ENCODE measurements at regions not wholly inside any gene's neighbourhood (a gene's known extent, or its start where the extent isn't known, plus 50 kb on each side); places are given as distances from the start of the nearest gene placed in this dataset.
"Not testable (repeated sequence)": the region's sequence is repeated elsewhere in the genome, so short reads cannot be mapped to it uniquely, and the experiment has no call there.

DNA sequence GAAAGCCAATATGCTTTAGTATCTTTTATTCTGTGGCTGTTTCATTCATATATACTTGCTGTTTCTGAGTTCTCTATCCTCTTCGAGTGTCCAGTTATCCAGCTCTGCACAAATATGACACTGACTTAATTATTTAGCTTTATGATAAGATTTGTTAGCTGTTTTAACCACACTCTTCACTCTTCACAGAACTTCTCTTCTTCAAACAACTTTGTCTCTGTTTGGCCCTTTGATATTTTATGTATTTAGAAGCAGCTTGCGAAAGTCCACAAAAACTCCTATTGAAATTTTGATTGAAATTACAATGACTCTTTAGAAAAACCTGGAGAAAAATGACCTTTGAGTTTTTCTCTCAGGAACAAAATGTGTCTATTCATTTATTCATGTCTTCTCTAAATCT, 407.0 kb downstream of the CPS1 start:
- DNase-seq = no peak

DNA sequence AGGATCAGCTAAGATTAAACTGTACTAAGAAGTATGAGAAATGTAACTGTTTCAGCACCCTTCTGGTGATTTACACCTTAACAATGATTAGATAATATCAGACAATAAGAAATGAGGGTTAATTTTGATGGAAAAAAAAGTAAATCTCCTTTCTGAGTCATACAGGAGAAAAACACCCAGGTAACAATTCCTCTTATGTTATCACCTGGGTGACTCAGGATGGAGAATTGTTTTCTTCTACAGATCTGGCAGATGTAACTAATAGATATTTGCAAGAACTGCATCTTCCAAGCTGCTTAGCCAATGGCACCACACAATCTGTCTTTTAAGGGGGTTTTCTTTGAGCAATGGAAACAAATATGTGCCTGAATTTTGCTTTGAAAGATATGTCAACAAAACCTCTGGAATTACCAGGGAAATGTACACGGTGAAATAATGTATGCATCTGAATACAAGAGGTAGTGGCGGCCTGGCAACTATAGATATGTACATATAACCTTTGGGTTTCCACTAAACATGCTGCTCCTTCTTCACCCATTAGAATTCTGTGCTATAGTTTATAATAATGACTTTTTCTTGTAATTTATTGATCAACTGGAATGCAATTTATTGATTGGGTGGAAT, 407.9 kb downstream of the CPS1 start:
- no peak for DNase-seq

DNA sequence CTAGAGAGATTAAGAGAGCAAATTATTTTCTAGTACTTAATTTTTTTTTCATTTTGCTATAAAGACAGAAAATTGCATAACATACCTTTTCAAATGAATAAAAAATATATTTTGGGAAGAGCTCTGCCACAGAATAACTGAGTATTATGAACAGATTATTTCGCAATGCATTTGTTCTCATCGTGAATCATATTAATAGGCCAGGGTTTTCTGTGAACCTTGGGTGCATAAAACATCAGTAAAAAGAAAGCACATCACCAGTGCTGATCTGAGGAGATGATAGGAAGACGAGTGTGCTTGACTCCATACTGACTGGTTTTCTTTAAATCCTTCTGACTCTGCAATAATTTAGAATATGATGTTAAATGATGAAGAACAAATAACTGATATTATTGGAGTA, 409.1 kb downstream of the CPS1 start:
- DNase-seq = no peak

DNA sequence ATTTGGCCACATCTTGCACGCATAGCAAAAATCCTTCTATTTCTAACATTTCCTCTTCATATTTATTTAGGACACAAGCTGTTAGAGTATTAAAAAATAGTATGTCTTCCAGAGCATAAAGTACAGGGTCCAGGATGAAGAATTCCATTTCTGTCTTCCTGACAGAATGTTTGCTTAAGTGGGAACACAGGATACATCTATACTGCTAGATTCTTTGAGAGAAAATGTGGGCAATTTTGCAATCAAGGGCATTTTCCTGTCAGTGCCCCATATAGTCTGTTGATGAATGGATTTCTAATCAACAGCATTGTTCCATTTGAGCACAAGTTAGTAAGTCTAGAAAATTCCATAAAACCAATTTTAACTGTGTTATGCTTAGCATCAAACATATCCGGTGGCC, 409.9 kb downstream of the CPS1 start:
- DNase-seq = no peak

DNA sequence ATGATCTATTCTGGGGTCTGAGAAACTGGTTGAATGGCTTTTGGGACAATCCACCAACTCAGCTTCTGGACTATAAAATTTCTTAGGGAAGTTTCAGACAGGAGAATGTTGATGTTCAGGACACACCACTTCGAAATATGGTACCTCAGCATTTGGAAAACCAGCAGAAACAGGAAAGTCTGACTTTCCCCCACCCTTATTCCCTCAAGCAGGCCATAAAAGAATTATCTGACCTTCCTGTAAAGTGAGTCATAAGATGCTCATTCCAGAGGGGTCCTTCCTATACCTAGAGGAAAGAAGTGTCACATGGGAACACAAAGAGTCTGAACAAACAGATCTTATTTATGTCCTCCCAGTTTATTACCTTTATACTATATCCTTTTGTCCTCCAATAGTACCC, 415.0 kb downstream of the CPS1 start:
- DNase-seq = no peak

DNA sequence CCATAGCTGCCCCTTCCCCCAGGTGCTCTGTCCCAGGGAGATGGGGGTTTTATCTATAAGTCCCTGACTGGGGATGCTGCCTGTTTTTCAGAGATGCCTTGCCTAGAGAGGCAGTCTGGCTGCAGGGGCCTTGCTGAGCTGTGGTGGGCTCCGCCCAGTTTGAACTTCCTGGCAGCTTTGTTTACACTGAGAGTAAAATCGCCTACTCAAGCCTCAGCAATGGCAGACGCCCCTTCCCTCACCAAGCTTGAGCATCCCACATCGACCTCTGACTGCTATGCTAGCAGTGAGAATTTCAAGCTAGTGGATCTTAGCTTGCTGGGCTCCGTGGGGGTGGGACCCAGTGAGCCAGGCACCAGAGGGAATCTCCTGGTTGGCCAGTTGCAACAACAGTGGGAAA, 430.4 kb downstream of the CPS1 start:
- DNase-seq = not testable (repeated sequence)

DNA sequence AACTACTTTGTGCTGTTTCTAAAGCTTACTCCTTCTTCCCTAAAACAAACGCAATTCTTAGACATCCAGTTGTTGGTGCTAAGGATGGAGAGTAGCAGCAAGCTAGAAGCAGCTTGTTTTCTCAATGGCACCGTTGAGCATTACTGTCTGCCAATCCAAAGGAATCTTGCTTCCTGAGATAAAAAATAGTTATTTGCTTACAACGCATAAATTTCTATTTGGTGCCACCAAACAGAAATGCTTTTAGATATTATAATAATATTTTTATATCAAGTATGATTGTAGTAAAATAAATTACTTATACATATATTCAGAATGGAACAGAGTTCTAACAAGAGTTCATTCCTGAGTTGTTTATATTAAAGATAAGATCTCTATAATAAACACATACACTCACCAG, 434.7 kb downstream of the CPS1 start:
- no peak for DNase-seq

DNA sequence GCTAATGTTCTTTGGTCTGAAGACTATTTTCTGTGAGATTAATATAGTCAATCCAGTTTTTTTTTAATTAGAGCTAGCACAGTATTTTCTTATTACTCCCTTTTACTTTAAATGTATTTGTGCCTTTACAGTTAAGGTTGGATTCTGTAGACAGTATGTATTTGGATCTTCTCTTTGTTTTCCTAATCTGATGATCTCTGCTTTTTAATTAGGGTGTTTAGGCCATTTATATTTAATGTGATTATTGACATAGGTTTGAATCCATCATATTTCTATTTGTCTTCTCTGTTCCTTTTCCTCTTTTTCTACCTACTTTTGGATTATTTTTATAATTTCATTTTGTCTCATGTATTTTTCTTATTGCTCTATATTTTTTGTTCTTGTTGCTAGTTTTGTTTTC, 437.7 kb downstream of the CPS1 start:
- DNase-seq = no peak

DNA sequence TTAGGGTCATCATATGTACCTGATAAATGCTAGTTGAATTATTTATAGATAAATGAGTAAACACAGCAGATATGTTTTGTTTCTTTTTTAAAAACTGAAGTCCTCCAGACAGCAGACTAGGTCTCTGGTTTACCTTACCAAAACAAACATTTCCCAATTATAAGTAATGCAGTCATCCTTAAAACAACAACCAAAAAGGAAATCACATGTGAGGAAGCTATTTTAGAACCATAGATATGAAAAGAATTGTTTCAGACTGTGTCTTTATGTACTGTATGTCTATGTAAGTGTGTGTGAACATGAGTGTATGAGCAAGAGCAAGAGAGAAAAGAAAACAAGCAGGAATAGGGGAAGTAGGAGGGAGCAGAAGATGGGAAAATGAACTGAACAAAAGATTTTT, 441.0 kb downstream of the CPS1 start:
- no peak for DNase-seq

DNA sequence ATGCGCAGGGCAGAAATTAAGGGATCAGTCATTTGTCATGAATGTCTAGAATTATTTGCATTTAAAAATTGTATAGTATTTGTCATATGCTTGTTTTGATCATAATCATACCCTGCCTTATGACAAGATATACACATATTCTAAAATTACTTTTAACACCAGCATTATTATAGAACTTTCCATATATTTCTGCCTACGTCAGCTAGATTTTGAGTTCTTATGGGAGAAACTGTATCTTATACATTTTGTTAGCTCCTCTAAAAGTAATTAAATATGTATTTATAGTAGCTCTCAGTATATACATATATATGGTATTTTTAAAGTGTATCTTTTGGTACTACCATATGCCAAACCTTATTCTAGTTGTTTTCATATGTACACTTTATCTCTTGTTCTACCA, 441.9 kb downstream of the CPS1 start:
- no peak for DNase-seq

DNA sequence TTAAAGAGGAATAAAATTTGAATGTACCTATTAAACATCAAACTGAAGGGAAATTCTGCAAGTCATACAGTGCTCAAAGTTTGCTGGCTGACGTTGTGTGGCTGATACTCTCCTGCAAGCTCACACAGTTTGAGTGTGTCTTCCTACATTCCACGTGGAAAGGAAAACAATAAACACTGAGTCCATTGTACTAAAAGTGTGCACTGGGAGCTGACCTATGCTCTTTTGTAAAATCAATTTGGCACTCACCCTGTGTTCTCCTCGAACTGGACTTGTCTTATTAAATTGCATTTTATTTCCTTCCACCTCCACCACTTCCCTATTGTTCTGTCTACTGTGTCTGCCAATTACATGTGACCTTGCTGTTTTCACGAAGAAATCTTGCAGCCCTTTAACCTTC, 458.0 kb downstream of the CPS1 start:
- DNase-seq = no peak

DNA sequence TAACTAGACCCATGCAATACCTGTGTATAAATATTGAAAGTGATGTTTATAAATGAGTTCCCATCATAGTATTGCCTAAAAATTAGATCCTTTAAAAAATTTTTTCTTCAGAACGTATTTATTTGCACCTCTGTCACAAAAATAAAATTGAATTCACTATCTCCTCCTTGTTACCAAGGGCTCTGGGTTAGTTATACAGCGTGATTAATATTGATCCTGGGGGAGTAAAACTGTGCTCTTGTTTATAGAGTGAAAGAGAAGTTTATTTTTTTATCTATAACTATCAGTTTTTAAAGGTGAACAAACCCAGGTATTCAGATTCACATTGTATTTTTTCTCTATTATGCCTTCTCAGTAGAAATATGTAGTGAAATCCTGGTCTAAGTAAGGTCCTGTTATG, 458.5 kb downstream of the CPS1 start:
- no peak for DNase-seq

DNA sequence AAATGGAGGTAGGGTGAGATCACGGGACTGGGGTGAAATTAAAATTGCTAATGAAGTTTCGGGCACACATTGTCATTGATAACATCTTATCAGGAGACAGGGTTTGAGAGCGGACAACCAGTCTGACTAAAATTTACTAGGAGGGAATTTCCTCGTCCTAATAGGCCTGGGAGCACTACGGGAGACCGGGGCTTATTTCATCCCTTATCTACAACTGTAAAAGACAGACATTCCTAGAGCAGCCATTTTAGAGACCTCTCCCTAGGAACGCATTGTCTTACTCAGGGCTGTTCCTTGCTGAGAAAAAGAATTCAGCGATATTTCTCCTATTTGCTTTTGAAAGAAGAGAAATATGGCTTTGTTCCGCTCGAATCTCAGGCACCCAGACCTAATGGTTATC, 468.7 kb downstream of the CPS1 start:
- not testable (repeated sequence) for DNase-seq

DNA sequence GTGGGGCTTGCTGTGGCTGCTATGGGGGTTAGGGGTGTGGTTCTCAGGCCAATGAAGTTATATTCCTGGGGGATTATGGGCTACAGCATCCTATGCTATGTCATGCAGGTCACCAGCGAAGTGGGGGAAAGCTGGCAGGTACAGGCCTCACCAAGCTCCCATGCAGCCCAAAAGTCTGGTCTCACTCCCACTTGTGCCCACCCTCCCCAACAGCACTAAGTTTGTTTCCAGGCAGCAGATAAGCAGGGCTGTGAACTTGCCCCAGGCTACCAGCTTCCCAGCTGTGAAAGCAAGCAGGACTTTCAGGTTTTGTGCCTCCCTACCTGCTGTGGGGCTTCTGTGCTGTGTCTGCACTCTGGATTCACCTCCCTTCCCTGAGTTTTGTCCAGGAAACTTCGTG, 469.7 kb downstream of the CPS1 start:
- DNase-seq = no peak

DNA sequence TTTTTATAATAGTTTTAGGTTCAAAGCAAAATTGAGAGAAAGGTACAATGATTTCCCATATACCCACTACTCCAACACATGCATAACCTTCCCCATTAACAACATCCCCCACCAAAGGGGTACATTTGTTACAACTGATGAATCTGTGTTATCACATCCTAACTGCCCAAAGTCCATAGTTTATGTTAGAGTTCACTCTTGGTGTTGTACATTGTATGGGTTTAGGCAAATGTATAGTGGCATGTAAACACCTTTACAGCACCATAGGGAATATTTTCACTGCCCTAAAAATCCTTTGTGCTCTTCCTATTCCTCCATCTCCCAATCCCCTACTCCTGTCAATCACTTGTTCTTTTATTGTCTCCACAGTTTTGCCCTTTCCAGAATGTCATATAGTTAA, 471.6 kb downstream of the CPS1 start:
- DNase-seq = no peak

DNA sequence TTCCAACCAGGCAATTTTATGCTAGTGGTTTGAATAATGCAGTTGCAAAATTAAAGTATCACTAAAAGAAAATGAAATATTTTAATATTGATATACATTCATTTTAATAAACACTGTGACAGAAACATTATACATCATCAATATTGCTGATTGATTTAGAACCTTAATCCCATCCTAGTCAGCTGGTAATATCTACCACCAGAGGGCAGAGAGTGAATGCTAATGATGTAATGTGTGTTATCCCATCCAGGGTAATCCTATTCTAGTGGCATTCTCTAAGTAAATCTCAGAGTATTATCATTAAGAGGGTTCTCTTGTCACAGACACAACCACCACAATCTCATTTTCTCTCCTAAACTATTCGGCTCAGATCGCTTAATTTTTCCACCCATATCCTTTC, 477.4 kb downstream of the CPS1 start:
- DNase-seq = peak in 1 of 3 experiments; percentile 74

DNA sequence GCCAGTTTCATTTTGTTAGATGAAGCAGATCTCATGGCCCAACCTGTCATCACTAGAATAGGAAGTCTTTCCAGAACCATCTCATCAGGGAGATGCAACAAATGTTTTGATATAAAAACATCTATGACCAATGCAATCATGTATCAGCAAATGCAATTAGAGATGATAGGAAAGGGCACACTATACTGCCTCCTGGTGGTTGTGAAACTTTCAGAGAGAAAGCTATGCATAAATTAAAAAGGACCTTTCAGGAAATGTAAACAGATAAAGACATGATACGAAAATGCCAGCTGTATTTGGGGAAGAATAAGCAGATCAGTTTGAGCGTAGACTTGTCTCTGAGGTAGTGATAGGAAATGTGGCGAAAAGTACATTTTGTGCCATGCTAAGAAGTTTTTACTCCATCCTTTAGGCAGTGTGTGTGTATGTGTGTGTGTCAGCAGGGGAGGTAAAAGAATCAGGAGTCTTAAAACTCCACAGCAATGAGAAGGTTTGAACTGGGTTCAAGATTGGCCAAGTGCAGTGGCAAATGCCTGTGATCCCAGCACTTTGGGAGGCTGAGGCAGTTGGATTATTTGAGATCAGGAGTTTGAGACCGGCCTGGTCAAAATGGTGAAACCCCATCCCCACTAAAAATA, 479.3 kb downstream of the CPS1 start:
- DNase-seq = peak in 2 of 3 experiments; percentile 23 to 36

DNA sequence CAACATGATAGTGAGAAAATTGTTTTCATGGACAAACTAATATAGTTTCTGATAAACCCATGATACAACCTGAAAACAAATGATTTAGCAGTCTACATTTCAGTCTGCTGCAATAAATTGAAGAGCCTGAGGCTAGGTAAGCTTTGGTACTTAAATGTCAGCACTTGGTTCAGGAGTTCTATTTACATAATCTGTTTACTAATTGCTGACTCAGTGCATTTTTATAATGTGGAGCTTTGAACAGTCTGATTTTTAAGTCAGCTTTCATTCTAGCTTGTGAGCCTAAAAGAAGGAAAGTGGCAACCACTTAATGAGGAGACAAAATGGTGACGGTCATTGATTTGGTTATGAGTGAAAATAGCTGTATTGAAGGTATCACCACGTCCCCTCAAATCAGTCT, 488.6 kb downstream of the CPS1 start:
- DNase-seq = peak in 2 of 3 experiments; percentile 24 to 78

DNA sequence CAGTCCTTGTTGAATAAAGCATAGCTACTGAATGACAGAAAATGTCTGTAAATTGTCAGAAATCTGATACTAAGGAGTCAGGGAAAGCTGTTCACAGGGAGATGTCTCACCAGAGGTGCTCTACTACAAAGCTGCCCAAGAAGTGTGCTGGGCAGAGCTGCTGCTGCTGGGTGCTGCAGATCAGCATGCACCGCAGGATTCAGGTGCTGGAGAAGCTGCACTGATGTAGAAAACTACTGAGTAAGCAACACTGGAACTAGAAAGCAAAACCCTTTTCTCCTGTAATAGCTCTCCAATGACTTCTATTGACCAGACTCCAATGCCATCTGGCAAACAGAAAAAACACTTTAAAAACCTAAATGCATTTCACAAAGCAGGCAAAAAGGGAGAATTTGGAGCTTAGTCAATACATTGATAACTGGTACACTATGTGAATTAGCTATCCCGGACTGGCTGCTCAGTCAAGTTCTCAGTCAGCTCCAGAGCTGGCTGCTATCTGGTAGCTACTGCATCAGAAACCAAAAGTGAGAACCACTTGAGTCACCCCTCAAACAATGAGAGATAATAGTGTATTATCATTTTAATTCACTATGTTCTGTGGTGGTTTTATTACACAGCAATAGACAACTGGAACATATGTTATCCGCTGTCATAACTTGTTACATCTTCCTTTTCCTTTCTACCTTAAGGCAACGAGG, 493.1 kb downstream of the CPS1 start:
- no peak for DNase-seq

DNA sequence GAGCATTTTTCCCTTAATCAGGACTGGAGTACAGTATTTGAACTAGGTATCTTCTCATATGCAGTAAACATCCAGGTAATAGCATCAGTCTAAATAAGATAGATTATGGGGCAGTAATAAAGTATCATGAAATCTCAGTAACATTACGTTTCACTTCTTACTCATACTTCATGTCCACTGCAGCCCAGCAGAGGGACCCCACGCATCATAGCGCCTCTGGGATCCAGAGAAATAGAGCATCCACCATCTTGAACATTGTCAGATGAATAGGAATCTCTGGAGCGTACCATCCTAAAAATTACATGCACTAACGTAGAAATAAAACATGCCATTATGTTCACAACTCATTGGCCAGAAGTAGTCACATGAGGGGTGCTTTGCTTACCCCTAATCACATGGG, 499.0 kb downstream of the CPS1 start:
- DNase-seq = peak in 1 of 3 experiments; percentile 18

DNA sequence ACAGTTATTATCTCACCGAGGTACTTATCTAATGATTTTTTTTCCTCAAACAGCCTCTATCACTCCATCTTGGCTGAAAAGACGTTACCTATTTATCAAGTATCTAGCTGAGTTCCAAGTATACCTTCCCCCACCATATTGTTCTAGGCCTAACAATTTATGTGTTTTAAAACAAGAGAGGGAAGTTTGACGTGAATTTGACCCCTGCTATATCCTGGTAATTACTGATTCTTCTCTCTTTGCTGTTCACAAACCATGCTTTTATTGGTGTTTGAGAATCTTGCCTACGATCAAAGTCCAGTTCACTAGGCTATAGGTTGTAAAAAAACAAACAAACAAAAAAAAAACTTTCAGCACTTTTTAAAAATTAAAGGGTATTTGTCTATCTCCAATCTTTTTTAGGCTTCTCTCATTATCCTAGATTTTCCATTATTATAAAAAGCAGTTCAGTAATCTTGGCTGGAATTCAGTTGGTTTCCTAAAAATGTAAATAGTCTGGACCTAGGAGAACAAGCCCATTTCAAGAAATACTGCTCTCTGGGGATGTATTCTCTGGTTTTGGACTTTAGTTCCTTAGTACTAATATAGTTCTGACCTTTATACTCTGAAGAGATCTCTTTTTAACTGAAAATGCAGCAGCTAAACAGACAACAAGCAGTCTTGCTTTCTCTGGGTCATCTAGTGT, 505.4 kb downstream of the CPS1 start:
- DNase-seq = no peak

DNA sequence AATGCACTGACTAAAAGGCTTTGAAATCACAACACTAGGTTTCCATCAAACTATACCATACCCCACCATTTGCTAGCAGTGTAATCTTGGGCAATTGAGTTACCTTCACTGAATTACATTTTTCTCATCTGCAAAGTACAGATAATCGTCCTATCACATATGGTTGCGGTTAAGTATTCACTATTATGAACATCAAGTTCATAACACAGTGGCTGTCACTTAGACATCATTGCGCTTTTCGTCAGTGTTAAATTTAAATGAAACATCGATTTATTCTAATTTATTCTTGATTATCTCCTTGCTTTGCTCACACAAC, 505.9 kb downstream of the CPS1 start:
- no peak for DNase-seq

DNA sequence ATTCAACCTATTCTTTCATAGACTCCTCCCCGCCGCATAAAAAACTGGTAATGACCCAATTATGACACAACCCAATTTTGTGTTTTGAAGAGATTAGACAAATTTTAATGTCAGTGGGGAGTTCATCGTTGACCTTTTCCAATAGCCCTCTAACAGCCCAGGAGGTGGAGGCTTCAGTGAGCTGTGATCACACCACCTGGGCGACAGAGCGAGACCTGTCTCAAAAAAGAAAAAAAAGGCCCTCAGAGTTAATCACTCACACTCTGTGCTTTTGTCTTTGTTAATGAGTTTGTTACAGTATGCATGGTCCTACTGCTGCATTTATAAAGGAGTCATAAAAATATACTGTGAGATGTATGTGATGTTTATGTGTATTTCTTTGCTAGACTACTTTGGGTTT, 510.6 kb downstream of the CPS1 start:
- DNase-seq = no peak

DNA sequence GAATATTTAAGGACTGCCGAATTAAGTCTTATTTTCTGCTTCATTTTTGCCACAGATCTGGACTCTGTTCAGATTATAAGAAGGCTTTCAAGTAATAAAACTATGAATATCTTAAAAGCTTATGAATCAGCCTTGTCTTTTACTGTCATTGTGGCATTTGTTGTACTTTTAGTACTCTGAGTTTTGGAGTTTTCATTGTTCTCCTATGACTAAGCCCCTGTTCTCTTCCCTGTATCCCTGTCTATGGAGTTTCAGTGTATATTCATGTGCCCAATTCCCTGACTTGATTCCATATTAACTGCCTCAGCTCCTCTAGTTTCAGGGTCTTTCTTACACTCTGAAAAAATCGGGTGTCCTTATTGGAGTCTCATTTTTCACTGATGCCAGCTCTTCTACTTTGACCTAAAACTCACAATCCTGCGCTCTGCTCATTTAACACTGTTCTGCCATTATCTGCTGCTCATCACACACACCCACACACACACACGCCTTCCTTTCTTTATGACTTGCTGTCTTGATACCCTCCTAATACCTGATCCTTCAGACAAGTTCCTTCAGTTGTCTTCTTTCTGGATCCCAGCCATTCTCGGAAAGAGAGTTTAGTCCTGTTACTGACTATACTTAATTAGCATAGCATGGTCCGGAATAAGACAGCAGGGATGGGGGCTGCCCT, 511.8 kb downstream of the CPS1 start:
- no peak for DNase-seq
